K562 (cell line): ENCODE measurements at regions not wholly inside any gene's neighbourhood (a gene's known extent, or its start where the extent isn't known, plus 50 kb on each side); places are given as distances from the start of the nearest gene placed in this dataset.

Experiments
- BCL6 ChIP-seq: fragments of 250-450 bp; sonication (Bioruptor Pico); IDR thresholded peaks from 2 replicates; pipeline ENCODE4 v1.4.0; 2020
- CTCF ChIP-seq, 3 experiments: IDR thresholded peaks in 2 of 3; conservative IDR thresholded peaks in 1 of 3; 2 replicates each; pipeline ENCODE4 v1.5.1; 2011 to 2012; ENCODE audit warnings: low read length in 3 of 3, mild to moderate bottlenecking in 3 of 3, control low read depth in 2 of 3, improper control_type of control experiment in 1 of 3, inconsistent platforms in 1 of 3, low read depth in 1 of 3, mixed read lengths in 1 of 3, moderate library complexity in 1 of 3; ENCODE audit not compliant: insufficient read depth in 2 of 3
- DDX20 ChIP-seq: fragments of 450-650 bp; IDR thresholded peaks from 2 replicates; pipeline ENCODE4 v1.6.1; 2016; ENCODE audit warnings: missing genetic modification characterization, low read depth, mild to moderate bottlenecking, missing compliant biosample characterization, moderate library complexity
- ETV5 ChIP-seq: sonication (generic); formaldehyde crosslinking; IDR thresholded peaks from 2 replicates; pipeline ENCODE4 v1.4.0; 2020; ENCODE audit warnings: low read depth, mild to moderate bottlenecking, missing genetic modification reagents
- MXI1 ChIP-seq: IDR thresholded peaks from 2 replicates; pipeline ENCODE4 v1.6.1; 2011; ENCODE audit warnings: low read depth, mild to moderate bottlenecking, improper control_type of control experiment, low read length
- POLR2A ChIP-seq: fragments of 450-650 bp; conservative IDR thresholded peaks from 2 replicates; pipeline ENCODE4 v1.6.1; 2016
- SMAD3 ChIP-seq: fragments of 450-650 bp; formaldehyde crosslinking; conservative IDR thresholded peaks from 2 replicates; pipeline ENCODE4 v1.4.0; 2020; ENCODE audit warnings: mild to moderate bottlenecking
- TCFL5 ChIP-seq: fragments of 250-450 bp; sonication (Bioruptor Pico); conservative IDR thresholded peaks from 2 replicates; pipeline ENCODE4 v1.6.1; 2021; ENCODE audit warnings: mild to moderate bottlenecking, moderate library complexity, matching md5 sums
- ZBTB2 ChIP-seq: fragments of 450-650 bp; IDR thresholded peaks from 2 replicates; pipeline ENCODE4 v1.6.1; 2016; ENCODE audit warnings: antibody characterized with exemption

- TF ChIP-seq DDX20 (tag) (no peak), MXI1 (no peak), SMAD3 (CRISPR knock-in tag) (no peak), CTCF (IDR thresholded peaks at IDR 0.05 in 2 of 3, conservative IDR thresholded peaks at IDR 0.05 in 1 of 3; ENCODE audit: insufficient read depth in 2 of 3, low read depth in 1 of 3, low read length in 3 of 3) (no peak), ZBTB2 (no peak), POLR2A (no peak), BCL6 (CRISPR knock-in tag) (no peak), ETV5 (CRISPR knock-in tag) (no peak), TCFL5 (CRISPR knock-in tag) (no peak)
Observed at GRCh38 chr12:92385296-92385695, 239.7 kb upstream of the BTG1 start.
